PC-3 (cell line): ENCODE measurements at regions not wholly inside any gene's neighbourhood (a gene's known extent, or its start where the extent isn't known, plus 50 kb on each side); places are given as distances from the start of the nearest gene placed in this dataset.

Experiments
- EZH2 ChIP-seq: fragments of 300-600 bp; sonication (generic); IDR thresholded peaks from one replicate; pipeline ENCODE4 v1.6.1; 2017; ENCODE audit warnings: antibody characterized with exemption, mild to moderate bottlenecking, low read length; ENCODE audit not compliant: unreplicated experiment
- EZH2phosphoT487 ChIP-seq: fragments of 300-600 bp; sonication (generic); IDR thresholded peaks from 2 replicates; pipeline ENCODE4 v1.6.1; 2018; ENCODE audit warnings: mild to moderate bottlenecking, antibody characterized with exemption, low read length, borderline replicate concordance
- TF ChIP-seq, protein P1 (sequence below): fragments of 300-600 bp; sonication (generic); conservative IDR thresholded peaks from 2 replicates; pipeline ENCODE4 v1.5.1; 2017; ENCODE audit warnings: antibody characterized with exemption, low read depth, mild to moderate bottlenecking, low read length

DNA sequence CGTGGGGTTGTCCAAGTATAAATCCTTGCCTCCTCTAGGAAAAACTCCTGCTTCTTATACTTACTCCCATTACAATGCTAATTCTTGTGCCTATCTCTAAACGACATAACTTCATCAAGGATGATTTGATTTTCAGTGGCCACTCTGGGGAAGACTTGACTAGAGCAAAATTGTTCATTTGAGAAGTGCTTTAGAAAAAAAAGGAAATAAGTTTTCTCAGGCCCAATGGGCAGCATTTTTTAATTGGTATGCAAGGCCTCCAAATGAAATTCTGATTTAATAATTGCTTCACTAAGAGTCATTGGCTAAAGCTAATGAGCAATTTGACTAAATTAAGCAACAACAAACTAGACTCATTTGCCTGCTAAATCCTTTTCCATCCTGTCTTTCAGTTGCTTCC, 496.1 kb downstream of the TSN start:
- TF ChIP-seq EZH2phosphoT487, result no peak
- TF ChIP-seq, protein P1, sequence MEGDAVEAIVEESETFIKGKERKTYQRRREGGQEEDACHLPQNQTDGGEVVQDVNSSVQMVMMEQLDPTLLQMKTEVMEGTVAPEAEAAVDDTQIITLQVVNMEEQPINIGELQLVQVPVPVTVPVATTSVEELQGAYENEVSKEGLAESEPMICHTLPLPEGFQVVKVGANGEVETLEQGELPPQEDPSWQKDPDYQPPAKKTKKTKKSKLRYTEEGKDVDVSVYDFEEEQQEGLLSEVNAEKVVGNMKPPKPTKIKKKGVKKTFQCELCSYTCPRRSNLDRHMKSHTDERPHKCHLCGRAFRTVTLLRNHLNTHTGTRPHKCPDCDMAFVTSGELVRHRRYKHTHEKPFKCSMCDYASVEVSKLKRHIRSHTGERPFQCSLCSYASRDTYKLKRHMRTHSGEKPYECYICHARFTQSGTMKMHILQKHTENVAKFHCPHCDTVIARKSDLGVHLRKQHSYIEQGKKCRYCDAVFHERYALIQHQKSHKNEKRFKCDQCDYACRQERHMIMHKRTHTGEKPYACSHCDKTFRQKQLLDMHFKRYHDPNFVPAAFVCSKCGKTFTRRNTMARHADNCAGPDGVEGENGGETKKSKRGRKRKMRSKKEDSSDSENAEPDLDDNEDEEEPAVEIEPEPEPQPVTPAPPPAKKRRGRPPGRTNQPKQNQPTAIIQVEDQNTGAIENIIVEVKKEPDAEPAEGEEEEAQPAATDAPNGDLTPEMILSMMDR, result no peak
- no peak for TF ChIP-seq EZH2
